Prostate gland (tissue), 2 donors: ENCODE measurements at regions not wholly inside any gene's neighbourhood (a gene's known extent, or its start where the extent isn't known, plus 50 kb on each side); places are given as distances from the start of the nearest gene placed in this dataset.

ENCODE experiments used
- DNase-seq: peaks from one replicate; pipeline ENCODE4 v3.0.0-alpha.2; 2019; ENCODE audit warnings: low spot score
- H3K27ac ChIP-seq, 2 donors: fragments of 200-600 bp; sonication (generic); 2 replicates each; pipeline ENCODE4 v1.5.1; 2017 to 2019
- H3K27me3 ChIP-seq: fragments of 200-600 bp; sonication (generic); replicated peaks from 2 replicates; pipeline ENCODE4 v1.5.1; 2019; ENCODE audit not compliant: insufficient read depth
- H3K36me3 ChIP-seq, 2 donors: fragments of 200-600 bp; sonication (generic); 1 replicate in 1 of 2; 2 replicates in 1 of 2; pipeline versions ENCODE4 v1.5.1 to v1.8.1; 2017 to 2019
- H3K4me1 ChIP-seq: fragments of 200-600 bp; sonication (generic); replicated peaks from 2 replicates; pipeline ENCODE4 v1.5.1; 2019
- H3K4me3 ChIP-seq, 2 donors: fragments of 200-600 bp; sonication (generic); 2 replicates each; pipeline ENCODE4 v1.5.1; 2017 to 2019
- H3K9me3 ChIP-seq: fragments of 200-600 bp; sonication (generic); 2 replicates; pipeline ENCODE4 v1.5.1; 2017
- POLR2A ChIP-seq: fragments of 450-650 bp; IDR thresholded peaks from one replicate; pipeline ENCODE4 v1.6.1; 2016; ENCODE audit warnings: antibody characterized with exemption, mild to moderate bottlenecking
- POLR2AphosphoS5 ChIP-seq: sonication (generic); formaldehyde crosslinking; IDR thresholded peaks from one replicate; pipeline ENCODE4 v1.6.1; 2017; ENCODE audit warnings: antibody characterized with exemption
- WGBS: methylation state at CpG from one replicate; pipeline ENCODE4 v1.1.5; 2018; 5-methylcytosine and 5-hydroxymethylcytosine counted together
- intact Hi-C: fragments of 100-400 bp; cut with DNase I; formaldehyde crosslinking; loops from one replicate; pipeline ENCODE4 v1.14.2; 2022
- TF ChIP-seq, protein P1 (sequence below), 4 experiments: fragments of 200-600 bp in 2 of 4; fragments of 450-650 bp in 2 of 4; sonication (generic) in 2 of 4; IDR thresholded peaks; 1 replicate in 3 of 4; 2 replicates in 1 of 4; pipeline ENCODE4 v1.5.1; 2016 to 2019; ENCODE audit warnings: antibody characterized with exemption in 4 of 4, mild to moderate bottlenecking in 2 of 4, moderate library complexity in 2 of 4

DNA sequence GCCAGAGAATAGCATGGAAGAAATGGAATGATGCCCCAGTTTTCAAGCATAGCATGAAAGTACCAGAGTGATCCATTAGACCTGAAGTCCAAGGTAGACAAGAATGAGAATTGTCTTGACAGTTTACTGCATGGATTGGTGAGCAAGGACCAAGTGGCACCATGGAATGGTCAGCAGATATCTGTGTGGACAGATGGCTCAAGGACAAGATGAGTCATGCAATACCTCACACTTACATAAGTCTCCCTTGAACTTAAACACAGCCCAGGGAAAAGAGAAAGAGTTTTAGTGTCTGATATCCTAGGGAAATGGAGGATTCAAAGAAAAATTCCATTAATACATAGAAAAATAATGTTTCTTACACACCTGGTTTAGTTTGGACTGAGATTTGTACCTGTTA lies 195.2 kb downstream of the MRPL39 start:
- Histone ChIP-seq H3K4me3 (no peak overlapping the region), H3K4me1 (no peaks in the 10 kb centered on the region), H3K27ac (no peak overlapping the region), H3K9me3 (no peaks in the 10 kb centered on the region), H3K27me3 (no peaks in the 10 kb centered on the region), H3K36me3 (no peaks in the 10 kb centered on the region)
- TF ChIP-seq POLR2A (no peak), POLR2AphosphoS5 (no peak)
- TF ChIP-seq, protein P1, sequence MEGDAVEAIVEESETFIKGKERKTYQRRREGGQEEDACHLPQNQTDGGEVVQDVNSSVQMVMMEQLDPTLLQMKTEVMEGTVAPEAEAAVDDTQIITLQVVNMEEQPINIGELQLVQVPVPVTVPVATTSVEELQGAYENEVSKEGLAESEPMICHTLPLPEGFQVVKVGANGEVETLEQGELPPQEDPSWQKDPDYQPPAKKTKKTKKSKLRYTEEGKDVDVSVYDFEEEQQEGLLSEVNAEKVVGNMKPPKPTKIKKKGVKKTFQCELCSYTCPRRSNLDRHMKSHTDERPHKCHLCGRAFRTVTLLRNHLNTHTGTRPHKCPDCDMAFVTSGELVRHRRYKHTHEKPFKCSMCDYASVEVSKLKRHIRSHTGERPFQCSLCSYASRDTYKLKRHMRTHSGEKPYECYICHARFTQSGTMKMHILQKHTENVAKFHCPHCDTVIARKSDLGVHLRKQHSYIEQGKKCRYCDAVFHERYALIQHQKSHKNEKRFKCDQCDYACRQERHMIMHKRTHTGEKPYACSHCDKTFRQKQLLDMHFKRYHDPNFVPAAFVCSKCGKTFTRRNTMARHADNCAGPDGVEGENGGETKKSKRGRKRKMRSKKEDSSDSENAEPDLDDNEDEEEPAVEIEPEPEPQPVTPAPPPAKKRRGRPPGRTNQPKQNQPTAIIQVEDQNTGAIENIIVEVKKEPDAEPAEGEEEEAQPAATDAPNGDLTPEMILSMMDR (IDR thresholded peaks at IDR 0.05): no peak
- intact Hi-C loops: no loop called here
- no peak for DNase-seq

DNA sequence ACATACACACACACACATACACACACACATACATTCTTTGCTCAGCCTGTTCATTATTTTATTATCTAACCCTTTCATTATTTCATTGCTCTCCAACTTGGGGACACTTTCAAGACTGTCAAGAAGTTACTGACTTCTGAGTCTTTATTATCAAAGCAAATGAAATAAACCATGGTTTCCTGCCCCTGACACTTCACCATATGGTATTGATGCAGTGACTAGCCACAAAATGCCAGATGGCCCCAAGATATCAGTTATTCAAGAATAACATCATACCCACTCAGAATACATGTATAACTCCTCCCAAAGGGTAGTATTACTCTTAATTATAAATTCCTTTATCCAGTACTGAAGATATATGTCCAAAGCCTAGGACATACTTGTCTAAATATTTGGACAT lies 197.3 kb downstream of the MRPL39 start:
- intact Hi-C loops: no loop called here
- Histone ChIP-seq H3K27me3 (no peaks in the 10 kb centered on the region), H3K4me3 (no peak overlapping the region), H3K27ac (no peak overlapping the region), H3K4me1 (no peaks in the 10 kb centered on the region), H3K36me3 (no peaks in the 10 kb centered on the region), H3K9me3 (no peaks in the 10 kb centered on the region)
- TF ChIP-seq POLR2A (no peak), POLR2AphosphoS5 (no peak)
- TF ChIP-seq, protein P1 (IDR thresholded peaks at IDR 0.05): no peak
- no peak for DNase-seq

DNA sequence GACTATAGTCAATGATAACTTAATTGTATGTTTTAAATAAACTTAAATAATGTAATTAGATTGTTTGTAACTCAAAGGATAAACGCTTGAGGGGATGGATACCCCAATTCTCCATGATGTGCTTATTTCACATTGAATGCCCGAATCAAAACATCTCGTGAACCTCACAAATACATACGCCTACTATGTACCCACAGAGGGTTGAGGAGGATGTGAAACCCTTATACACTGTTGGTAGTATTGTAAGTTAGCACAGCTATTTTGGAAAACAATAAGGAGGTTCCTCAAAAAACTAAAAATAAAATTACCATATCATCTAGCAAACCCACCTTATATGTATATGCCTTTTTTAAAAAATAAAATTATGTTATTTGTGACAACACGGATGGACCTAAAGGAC lies 198.6 kb downstream of the MRPL39 start:
- no peak for TF ChIP-seq POLR2A
- TF ChIP-seq, protein P1 (IDR thresholded peaks at IDR 0.05): no peak
- no peak for TF ChIP-seq POLR2AphosphoS5
- H3K9me3 ChIP-seq: no peaks in the 10 kb centered on the region
- no peak for DNase-seq

DNA sequence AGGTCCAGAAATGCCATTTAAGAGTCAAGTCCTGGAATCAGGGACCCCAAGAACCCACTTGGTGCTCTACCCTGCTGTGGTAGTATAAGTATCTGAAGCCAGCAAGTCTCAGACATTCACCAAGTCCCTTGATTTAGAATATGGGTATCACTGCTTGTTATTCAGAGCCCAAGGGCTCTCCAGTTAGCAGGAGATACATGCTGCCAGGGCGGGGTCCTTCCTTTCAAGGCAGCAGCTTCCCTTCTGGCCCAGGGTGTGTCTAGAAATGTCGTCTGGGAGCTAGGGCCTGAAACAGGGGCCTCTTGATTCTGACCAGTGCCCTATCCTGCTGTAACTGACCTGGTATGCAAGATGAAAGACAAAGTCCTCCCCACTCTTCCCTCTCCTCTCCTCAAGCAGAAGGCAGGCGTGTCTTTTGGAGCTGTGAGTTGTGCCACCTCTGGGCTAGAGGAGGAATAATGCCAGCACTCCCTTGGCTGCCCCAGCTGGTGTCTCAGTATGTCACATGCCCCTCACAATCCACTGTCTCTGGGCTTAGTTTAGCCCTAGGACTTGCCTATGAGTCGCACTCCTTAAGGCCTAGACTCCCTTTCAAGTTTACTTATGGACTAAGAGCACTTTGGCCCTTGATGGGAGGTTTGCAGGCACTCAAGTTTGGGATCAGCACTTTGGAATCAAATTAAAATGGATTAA lies 200.2 kb downstream of the MRPL39 start:
- no peak overlapping the region for H3K27ac ChIP-seq
- 61% methylated on average over 4 of the region's 4 CpGs for WGBS
- H3K4me1 ChIP-seq: no peaks in the 10 kb centered on the region
- TF ChIP-seq POLR2AphosphoS5 (no peak), POLR2A (no peak)
- TF ChIP-seq, protein P1 (IDR thresholded peaks at IDR 0.05): no peak
- H3K4me3 ChIP-seq: no peak overlapping the region
- intact Hi-C loops: no loop called here
- no peaks in the 10 kb centered on the region for H3K36me3 ChIP-seq
- no peaks in the 10 kb centered on the region for H3K27me3 ChIP-seq
- no peak for DNase-seq
- H3K9me3 ChIP-seq: no peaks in the 10 kb centered on the region

More for the DNA sequence above, 198.6 kb downstream of the MRPL39 start:
- H3K36me3 ChIP-seq: no peaks in the 10 kb centered on the region
- H3K4me1 ChIP-seq: no peaks in the 10 kb centered on the region
- intact Hi-C loops: no loop called here
- no peak overlapping the region for H3K27ac ChIP-seq
- no peak overlapping the region for H3K4me3 ChIP-seq
- WGBS: 83% methylated on average over 5 of the region's 5 CpGs
- H3K27me3 ChIP-seq: no peaks in the 10 kb centered on the region

DNA sequence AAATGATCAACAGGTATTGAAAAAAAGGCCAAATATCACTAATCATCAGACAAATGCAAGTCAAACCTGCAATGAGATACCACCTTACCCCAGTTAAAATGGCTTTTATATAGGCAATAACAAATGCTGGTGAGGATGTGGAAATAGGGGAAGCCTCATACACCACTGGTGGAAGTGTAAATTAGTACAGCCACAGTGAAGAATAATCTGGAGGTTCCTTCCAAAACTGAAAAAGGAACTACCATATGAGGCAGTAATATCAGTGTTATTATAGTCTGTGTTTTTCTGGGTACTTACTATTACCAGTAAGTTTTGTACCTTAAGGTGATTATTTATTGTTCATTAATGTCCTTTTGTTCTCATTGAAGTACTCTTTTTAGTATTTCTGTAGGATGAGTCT lies 201.3 kb downstream of the MRPL39 start:
- intact Hi-C loops: no loop called here
- H3K36me3 ChIP-seq: no peaks in the 10 kb centered on the region
- TF ChIP-seq, protein P1 (IDR thresholded peaks at IDR 0.05): no peak
- no peak overlapping the region for H3K27ac ChIP-seq
- no peaks in the 10 kb centered on the region for H3K4me1 ChIP-seq
- no peak for DNase-seq
- no peak overlapping the region for H3K4me3 ChIP-seq
- no peaks in the 10 kb centered on the region for H3K9me3 ChIP-seq
- H3K27me3 ChIP-seq: no peaks in the 10 kb centered on the region
